ENCODE measurements at regions not wholly inside any gene's neighbourhood (a gene's known extent, or its start where the extent isn't known, plus 50 kb on each side); places are given as distances from the start of the nearest gene placed in this dataset.

DNA sequence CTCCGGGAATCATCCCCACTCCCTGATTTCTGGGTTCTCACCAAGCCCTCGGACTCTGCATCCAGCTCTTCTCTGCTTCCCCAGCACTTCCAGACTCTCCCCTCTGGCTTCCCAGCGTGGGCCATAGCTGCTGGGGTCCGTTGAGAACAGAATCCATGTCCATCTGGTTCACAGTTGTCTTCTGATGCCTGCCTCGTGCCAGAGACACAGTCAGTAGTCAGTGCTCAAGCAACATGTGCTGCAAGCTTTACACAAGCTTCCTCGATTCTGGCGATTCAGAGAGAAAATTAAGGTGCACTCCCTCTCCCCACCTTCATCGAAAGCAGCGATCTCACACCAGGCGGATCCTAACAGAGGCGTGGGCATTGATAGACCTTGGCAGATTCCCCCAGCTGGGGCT, 495.5 kb downstream of the TBC1D22A start:
- TF ChIP-seq, protein P1, sequence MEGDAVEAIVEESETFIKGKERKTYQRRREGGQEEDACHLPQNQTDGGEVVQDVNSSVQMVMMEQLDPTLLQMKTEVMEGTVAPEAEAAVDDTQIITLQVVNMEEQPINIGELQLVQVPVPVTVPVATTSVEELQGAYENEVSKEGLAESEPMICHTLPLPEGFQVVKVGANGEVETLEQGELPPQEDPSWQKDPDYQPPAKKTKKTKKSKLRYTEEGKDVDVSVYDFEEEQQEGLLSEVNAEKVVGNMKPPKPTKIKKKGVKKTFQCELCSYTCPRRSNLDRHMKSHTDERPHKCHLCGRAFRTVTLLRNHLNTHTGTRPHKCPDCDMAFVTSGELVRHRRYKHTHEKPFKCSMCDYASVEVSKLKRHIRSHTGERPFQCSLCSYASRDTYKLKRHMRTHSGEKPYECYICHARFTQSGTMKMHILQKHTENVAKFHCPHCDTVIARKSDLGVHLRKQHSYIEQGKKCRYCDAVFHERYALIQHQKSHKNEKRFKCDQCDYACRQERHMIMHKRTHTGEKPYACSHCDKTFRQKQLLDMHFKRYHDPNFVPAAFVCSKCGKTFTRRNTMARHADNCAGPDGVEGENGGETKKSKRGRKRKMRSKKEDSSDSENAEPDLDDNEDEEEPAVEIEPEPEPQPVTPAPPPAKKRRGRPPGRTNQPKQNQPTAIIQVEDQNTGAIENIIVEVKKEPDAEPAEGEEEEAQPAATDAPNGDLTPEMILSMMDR (IDR thresholded peaks at IDR 0.05) = no peak
- no peak for TF ChIP-seq POLR2AphosphoS5 (IDR thresholded peaks at IDR 0.05; ENCODE audit: low read depth, low read length)
- TF ChIP-seq SIN3A (IDR thresholded peaks at IDR 0.05; ENCODE audit: borderline replicate concordance, insufficient read depth, low read depth, low read length) = no peak

Measured in Panc1 (cell line).